Astrocyte of the hippocampus (primary cell): ENCODE measurements at regions not wholly inside any gene's neighbourhood (a gene's known extent, or its start where the extent isn't known, plus 50 kb on each side); places are given as distances from the start of the nearest gene placed in this dataset.
A peak's percentile ranks its signal among the peaks of the same experiment; 100 is the strongest.

ENCODE experiments used
- DNase-seq: peaks from one replicate; pipeline ENCODE4 v3.0.0; 2011; ENCODE audit warnings: low read depth, low spot score

- DNase-seq: peak; percentile 64
Measured at GRCh38 chr18:29087616-29088246, 910.8 kb upstream of the CDH2 start.

- no peak for DNase-seq
Measured at GRCh38 chr18:29084120-29084519, 907.2 kb upstream of the CDH2 start.

GRCh38 chr18:29083545-29083944 is 906.6 kb upstream of the CDH2 start:
- DNase-seq: peak; percentile 27

- DNase-seq: no peak
Measured at GRCh38 chr18:29080946-29081345, 904.0 kb upstream of the CDH2 start.

GRCh38 chr18:29078273-29078672 is 901.3 kb upstream of the CDH2 start:
- no peak for DNase-seq

GRCh38 chr18:29077344-29077743 is 900.4 kb upstream of the CDH2 start:
- no peak for DNase-seq

GRCh38 chr18:29076645-29077044 is 899.7 kb upstream of the CDH2 start:
- DNase-seq: no peak

GRCh38 chr18:29074147-29074546 is 897.2 kb upstream of the CDH2 start:
- DNase-seq: no peak

- DNase-seq: no peak
Measured at GRCh38 chr18:29071869-29072268, 894.9 kb upstream of the CDH2 start.

- DNase-seq: no peak
Measured at GRCh38 chr18:29063346-29063745, 886.4 kb upstream of the CDH2 start.

GRCh38 chr18:29062921-29063320 is 886.0 kb upstream of the CDH2 start:
- peak; percentile 65 for DNase-seq

GRCh38 chr18:29060349-29060748 is 883.4 kb upstream of the CDH2 start:
- no peak for DNase-seq

GRCh38 chr18:29057703-29058102 is 880.8 kb upstream of the CDH2 start:
- no peak for DNase-seq

- DNase-seq: no peak
Measured at GRCh38 chr18:29056800-29057199, 879.9 kb upstream of the CDH2 start.

- no peak for DNase-seq
Measured at GRCh38 chr18:29041976-29042375, 865.0 kb upstream of the CDH2 start.

GRCh38 chr18:29034113-29034856 is 857.4 kb upstream of the CDH2 start:
- DNase-seq: no peak

GRCh38 chr18:29028560-29028959 is 851.6 kb upstream of the CDH2 start:
- DNase-seq: no peak

- no peak for DNase-seq
Measured at GRCh38 chr18:29018976-29019375, 842.0 kb upstream of the CDH2 start.

GRCh38 chr18:29012883-29013465 is 836.0 kb upstream of the CDH2 start:
- DNase-seq: no peak

GRCh38 chr18:29012364-29012763 is 835.4 kb upstream of the CDH2 start:
- DNase-seq: no peak

GRCh38 chr18:29009250-29009803 is 832.4 kb upstream of the CDH2 start:
- no peak for DNase-seq

- no peak for DNase-seq
Measured at GRCh38 chr18:29008809-29009208, 831.9 kb upstream of the CDH2 start.
